Activated naive CD4-positive, alpha-beta T cell (primary cell): ENCODE measurements at regions not wholly inside any gene's neighbourhood (a gene's known extent, or its start where the extent isn't known, plus 50 kb on each side); places are given as distances from the start of the nearest gene placed in this dataset.

Experiments used
- DNase-seq, 4 experiments: peaks; one replicate each; lab custom pipeline; 2025; lab: John Stamatoyannopoulos, UW

DNA sequence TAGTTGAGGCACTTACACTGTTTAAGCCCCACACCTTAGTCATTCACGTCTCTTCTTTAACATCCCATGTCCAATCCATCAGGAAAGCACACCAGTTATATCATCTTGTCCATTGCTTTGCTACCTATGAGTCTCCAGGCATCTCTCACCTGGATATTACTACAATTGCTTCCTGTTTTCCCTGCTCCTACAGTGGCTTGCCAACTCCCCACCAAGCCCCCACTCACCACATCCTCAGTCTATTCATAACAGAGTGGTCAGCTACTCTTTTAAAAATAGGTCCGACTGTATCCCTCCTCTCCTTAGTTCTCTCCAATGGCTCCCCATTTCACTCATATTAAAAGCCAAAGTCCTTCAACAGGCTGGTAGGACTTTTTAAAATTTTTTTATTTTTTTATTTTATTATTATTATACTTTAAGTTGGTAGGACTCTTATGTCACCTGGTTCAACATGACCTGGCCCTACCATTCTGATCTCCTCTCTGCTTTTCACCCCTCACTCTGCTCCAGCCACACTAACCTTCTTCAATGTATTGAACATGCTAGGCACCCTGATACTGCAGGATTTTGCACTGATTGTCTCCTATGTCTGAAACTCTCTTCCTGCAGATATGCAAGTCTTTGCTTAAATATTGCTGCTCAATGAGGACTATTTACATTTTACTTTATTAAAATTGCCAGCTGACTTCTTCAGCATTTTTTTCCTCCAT lies 253.2 kb downstream of the CYRIA start:
- no peak for DNase-seq

DNA sequence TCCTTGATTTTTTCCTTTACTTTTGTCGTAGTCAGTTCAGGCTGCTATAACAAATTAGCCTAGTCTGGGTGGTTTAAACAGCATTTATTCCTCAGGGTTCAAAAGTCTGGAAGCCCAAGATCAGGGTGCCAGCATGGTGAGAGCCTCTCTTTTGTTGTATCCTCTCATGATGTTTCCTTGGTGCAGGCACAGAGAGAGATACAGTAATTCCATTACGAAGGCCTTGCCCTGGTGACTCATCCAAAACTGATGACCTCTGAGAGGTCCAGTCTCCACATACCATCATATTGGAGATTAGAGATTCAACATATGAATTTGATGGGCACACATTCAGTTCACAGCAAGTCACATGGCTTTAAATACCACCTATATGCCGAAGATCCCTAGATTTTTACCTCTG lies 253.8 kb downstream of the CYRIA start:
- no peak for DNase-seq

DNA sequence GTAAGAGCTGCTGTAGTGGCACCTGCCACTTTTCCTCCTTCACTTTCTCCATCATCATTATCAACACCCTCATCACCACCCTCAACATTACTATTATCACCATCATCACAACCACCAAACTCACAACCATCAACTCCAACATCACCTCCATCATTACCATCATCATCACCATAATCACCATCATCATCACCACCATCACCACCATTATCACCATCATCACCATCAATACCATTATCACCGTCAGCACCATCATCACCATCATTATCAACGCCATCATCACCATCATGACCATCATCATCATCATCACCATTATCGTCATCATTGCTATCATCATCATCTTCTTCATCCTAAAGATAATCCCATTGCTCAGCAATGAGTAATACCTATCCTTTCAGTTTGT lies 255.8 kb downstream of the CYRIA start:
- DNase-seq = no peak

DNA sequence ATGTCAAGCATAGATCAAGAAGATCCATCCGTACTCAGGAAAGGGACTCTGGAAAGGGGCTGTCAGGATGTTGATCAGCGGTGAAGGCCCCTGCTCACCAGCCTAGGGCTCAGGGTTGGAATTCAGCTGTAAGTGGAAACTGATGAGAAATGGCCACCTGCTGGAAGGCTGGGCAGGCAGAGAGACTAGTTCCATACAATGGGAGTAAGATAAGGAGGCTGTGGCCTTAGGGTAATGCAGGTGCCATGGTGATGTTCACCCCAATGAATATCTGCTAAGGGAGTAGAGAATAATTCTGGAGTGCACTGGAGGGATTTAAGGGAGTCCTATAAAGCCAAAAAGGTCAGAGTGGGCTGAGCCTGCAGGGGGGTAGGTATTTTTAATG lies 256.6 kb downstream of the CYRIA start:
- DNase-seq = no peak

DNA sequence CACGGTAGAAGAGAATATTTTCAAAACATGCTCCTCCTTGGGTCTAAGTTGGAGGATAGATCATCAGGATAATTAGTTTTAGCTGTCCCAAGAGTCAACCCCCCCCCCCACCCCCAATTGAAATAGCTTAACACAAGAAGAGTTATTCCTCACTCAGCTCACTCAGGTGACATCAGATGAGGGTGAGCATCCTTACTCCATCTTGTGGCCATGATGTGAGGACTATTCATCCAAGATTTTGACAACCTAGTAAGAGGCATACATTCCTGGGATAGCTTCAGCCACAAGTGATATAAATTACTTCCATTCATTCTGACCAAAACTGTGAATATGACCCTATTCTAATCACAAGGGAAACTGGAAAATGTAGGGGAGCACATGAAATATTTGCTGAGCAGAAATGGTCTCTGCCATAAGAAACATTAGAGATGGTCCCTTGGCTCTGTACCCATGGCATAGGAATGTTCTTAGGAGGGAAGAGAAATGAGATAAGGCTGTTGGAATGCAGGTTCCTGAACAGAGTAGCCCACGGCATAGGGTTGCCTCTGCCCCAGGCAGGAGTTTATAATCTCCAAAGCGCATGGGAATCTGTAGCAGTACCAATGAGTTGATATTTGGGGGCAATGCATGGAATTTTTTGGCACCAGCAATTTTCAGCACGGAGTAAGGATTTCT lies 257.2 kb downstream of the CYRIA start:
- no peak for DNase-seq

DNA sequence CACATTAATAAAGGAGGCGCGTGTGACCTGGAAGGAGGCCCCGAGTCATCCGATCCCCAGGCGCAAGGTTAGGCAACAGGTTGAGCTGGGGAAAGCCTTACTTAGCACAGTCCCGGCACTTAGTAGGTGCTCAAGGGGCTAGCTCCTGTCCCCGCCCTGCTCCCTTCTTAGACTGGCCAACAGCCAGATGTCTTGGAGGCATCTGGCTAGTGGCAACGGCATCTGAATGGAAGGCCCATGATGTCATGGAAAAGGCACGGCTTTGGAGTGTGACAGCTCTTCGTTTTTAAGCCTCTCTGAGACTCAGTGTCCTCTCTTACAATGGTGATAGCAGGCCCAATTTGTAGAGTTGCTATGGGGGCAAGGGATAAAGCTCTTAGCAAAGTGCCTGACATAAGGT lies 258.3 kb downstream of the CYRIA start:
- no peak for DNase-seq

DNA sequence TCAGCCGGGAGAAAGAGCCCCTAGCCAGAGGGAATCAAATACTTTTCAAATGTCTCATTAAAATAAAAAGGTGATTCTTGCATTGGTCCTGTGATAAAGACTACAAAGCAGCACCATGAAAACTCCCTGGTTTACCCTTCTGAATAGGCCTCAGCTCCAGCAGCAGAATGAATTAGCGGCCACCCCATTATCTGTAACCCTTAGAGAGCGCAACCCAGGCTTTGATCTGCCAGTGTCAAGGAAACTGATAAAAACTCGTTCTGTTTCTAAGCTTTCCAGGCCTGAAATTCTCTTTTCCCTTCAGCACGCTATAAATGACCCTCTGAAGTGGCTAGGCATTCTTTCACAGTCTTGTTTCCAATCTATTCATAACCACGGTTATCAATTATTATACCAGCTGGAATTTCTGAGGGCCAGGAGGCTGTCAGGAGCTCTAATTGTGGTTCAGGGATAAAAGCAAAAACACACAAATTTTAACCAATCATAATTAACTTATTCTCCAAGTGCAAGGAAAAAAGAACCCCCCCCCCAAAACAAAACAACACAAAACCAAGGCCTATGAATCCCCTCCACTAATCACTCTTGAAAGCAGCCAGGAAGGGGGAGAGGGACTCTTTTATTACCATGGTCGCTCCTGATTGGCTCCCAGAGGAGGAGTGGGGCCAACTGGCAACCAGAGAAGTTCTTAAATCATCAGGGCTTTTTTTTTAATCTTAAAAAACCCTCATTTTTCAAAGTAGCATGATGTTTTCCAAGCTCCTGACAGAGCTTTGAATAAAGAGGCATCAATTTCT lies 258.9 kb downstream of the CYRIA start:
- no peak for DNase-seq

DNA sequence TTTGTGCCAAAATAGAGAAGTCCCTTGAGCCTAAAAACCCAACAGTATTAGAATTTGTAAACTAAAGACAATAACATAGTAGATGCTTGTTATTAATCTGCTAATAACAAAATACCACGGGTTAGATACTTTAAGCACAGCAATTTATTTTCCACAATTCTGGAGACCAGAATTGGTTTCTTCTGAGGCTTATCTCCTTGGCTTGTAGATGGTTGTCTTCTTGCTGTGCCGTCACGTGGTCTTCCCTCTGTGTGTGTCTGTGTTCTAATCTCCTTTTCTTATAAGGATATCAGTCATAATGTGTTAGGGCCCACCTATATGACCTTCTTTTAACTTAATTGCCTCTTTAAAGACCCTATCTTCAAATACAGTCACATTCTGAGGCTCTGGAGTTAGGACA lies 260.1 kb downstream of the CYRIA start:
- no peak for DNase-seq

DNA sequence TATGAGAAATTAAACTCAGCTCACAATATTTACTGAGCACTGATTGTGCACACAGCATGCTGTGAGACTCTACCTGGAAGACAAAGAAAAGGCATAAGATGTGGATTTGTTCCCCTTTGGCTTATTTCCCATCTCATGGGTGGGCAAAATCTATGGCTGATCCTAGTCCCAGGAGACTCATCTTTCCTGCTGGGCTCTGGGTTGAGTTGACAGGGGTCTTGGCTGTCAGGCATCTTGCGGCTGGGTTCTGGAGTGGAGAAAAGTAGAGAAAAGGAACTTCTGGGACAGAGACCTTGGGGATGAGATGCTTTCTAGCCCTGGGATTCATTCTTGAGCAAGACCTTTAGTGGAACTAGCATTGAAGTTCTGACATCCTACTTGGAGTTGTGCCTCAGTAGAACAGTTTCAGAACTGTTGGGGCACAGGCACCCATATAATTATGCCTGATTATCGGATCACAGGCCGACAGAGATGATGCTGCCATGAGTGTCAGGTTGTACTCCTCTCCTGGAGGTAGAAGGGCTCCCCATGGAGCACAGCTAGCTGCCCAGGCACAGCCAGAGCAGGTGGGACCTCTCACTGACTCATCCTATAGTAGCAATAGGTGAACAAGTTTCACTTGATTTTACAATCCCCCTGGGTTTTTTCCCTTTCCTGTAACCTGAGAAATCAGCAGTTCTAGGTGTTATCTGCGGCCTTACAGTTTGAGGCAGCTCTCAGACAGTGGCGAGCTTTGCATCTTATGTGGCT lies 260.9 kb downstream of the CYRIA start:
- no peak for DNase-seq

DNA sequence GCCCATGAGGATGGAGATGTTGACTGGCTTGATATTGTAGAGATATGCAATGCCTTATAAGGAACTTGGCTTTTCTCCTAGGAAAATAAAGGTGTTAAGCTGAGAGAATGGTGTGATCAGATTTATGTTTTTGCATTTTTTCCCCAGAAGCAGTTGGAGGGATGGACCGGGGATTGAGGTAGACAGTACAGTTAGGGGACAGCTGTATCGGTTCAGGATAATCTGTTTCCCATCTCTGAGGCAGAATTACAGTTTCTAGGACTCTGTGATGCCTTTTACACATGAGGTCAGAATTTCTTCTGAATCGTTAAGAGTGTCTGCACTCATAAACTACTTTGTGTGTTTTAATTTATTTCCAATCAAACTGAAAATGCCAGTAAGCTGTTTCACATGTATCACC lies 261.5 kb downstream of the CYRIA start:
- no peak for DNase-seq

DNA sequence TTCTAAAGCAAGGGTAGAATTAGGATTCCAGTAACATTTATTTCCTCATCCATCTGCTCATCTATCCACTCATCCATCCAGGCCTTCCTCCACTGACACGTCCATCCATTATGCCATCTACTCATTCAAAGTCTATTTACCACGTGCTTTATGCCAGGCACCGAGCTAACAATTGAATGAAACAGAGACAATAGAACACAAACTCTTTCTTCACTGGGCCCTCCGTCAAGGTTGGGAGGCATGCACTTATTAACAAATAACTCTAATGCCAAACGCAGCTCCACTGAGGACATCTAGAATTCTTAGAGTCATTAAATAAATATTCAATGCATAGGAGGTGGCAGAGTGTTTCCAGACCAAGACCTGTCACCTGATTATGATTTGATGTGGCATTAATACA lies 262.7 kb downstream of the CYRIA start:
- no peak for DNase-seq

DNA sequence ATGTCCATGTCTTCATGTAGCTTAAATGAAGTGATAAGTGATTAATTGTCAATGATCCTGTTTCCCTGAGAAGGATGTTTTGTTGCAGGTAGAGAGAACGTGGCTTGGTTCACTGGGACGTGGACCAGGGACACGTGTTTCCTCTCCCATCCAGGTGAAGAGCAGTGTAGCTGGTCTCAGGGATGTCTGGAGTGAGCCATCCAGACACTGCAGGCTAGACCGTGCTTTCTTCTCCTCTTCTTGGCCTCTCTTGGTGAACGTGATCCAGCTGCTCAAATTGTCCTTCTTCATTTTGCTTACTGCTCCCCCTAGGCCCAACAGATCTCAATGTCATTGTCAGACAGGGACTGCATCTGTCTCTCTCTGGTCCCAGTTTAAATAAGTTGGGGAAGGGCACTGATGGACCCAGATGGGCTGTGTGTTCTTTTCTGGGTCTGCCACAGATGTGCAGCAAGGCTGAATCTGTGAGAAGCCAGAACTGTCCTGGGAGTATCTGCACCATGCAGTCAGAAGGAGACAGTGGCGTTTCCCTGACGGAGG lies 263.8 kb downstream of the CYRIA start:
- DNase-seq = no peak

DNA sequence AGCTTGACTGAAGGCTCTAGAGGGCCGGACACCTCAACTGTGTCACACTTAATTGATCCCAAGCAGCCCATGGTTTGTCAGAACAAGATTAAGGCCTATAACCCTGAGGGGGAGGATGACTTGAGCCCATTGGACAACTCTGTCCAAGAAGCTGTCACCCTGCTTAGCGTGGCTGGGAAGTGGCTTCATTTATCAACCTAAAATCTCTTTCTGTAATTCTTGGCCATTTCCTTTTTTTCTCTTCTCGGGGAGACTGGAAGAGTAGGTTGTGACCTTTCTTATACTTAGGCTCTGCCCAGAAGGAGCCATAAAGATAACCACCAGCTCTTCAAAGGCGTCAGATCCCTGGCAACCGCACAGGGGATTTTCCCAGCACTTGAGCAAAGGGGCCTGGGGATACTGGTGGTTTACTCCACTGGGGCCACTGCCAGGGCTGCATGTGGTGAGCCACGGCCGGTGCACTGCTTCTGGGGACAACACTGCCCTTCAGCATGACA lies 265.5 kb downstream of the CYRIA start:
- DNase-seq = no peak

DNA sequence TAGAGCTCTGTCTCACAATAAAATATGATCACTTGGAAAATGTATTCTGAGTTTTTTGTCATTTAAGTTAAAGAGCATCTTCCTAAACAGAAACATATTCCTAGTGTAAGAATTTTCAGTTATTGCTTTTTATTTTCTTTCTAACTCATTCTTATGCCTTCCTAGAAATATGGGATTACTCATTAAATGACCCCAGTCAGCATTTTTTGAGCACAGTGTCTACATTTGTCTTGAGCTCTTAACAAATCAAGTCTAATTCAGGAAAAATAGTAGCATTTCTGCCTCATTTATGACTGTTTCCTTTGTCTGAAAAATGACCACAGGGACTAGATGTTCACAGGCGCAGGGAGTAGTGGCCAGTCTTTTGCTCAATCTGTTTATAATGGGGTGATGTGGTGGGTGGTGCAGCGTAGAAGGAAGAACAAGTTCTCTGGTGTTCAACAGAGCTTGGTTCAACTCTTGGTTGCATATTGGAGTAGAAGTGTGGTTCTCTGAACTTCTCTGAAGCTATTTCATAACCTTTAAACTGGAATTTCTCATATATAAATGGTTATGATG lies 267.1 kb downstream of the CYRIA start:
- no peak for DNase-seq

DNA sequence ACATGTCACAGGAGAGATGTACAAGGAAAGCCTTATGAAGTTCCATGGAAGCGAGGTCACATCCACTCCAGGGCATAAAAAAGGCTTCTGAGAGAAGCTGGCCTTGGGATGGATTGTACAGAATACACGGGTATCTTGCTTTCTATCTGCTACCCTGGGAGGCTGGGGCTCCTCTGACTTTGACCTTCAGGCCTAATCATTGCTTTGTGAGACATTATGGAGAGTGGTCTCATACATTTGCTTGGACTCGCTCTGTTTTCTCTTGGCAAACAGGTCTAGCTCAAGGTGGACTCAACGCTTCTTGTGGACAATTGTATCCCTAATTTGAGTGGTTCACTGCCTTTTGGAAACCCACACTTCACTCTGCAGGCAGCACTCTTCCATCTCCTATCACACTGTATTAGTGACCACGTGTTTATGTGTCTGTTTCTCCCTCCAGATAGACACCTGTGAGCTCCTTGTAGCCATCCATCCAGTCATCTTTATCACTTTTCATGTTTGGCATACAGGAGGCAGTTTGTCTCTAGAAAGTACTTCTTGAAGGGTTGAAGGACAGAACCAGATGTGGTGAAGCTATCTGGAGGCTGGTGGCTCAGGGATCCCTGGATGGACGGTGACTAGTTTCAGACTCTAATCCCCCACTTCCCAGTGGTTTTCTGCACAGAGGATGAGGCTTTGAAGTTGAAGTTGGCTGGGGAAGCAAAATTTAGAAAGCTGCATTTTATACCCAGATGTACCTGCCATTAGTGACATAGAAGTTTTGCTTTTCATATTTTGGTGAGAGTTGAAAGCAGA lies 267.8 kb downstream of the CYRIA start:
- DNase-seq = no peak

DNA sequence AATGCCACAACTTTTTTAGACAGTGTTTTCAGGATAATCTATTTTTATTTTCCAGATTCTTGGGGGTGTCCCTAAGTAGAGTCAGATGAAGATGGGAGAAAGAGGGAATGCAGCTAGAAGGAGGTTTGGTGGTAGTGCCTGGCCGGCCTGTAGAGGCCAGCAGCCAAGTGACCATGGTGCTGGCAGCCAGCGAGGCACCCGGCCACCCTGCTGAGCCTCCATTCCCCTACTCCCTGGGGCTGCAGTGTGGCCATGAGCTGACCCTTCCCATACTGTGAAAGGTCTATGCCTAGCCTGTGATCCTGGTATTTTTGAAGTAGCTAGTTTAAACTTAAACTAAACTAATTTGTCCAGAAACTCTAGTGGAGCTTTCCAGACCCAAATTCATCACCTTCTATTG lies 268.6 kb downstream of the CYRIA start:
- no peak for DNase-seq

DNA sequence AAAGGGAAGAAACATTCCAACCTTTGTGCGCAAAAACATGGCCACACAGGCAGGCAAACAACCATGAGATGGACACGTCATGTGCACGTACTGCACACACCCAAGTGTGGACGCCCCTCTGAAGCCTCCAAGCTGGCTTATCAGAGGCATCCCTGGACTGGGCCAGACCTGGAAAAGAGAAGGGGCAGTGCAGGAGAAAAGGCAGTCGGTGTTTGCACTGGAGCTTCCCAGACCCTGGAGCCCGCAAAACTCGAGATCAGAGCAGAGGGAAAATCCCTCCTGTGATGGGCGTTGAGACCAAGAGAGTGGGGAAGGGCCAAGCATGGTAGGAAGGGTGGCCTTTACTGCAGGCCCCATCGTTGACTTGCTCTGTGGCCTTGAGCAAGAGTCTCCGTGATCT lies 269.5 kb downstream of the CYRIA start:
- DNase-seq = no peak

DNA sequence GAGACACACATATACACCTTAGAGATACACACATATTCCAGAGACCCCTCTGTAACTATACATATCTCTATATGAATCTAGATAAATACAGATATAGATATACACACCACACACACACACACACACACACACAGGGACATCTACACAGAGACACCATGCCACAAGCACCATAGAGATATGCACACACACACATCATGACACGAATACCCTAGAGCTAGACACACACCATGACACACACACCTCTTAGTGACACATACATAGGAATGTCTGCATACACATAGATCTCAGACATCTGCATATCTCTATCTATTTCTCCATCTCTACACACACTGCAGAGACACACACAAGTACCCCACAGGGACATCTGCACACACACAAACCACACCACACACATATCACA lies 270.0 kb downstream of the CYRIA start:
- no peak for DNase-seq

DNA sequence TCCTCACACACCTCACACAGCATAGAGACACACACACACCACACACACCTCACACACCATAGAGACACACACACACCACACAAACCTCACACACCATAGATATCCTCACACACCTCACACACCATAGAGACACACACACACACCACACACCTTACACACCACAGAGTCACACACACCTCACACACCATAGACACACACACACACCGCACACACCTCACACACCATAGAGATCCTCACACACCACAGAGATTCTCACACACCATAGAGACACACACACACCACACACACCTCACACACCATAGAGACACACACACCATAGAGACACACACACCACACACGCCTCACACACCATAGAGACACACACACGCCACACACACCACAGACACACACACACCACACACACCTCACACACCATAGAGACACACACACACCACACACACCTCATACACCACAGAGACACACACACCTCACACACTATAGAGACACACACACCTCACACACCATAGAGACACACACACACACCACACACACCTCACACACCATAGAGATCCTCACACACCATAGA lies 270.6 kb downstream of the CYRIA start:
- DNase-seq = no peak
